Esophagus muscularis mucosa (tissue), 4 donors: ENCODE measurements at regions not wholly inside any gene's neighbourhood (a gene's known extent, or its start where the extent isn't known, plus 50 kb on each side); places are given as distances from the start of the nearest gene placed in this dataset.

Source experiments
- DNase-seq: peaks from one replicate; pipeline ENCODE4 v3.0.0-alpha.2; 2017; ENCODE audit errors: extremely low spot score
- H3K27ac ChIP-seq, 4 donors: fragments of 200-600 bp; sonication (generic); replicated peaks in 1 of 4; 1 replicate in 3 of 4; 2 replicates in 1 of 4; pipeline ENCODE4 v1.5.1; 2016 to 2019; ENCODE audit warnings: mild to moderate bottlenecking in 1 of 4
- H3K27me3 ChIP-seq, 4 donors: fragments of 200-600 bp; sonication (generic); one replicate each; pipeline versions ENCODE4 v1.5.1 to v1.6.0; 2016 to 2019
- H3K36me3 ChIP-seq, 4 donors: fragments of 200-600 bp; sonication (generic); one replicate each; pipeline ENCODE4 v1.5.1; 2016 to 2019
- H3K4me1 ChIP-seq, 4 donors: fragments of 200-600 bp; sonication (generic); one replicate each; pipeline ENCODE4 v1.5.1; 2016 to 2019
- H3K4me3 ChIP-seq, 4 donors: fragments of 200-600 bp; sonication (generic); 1 replicate in 2 of 4; 2 replicates in 2 of 4; pipeline ENCODE4 v1.5.1; 2016 to 2019; ENCODE audit warnings: mild to moderate bottlenecking in 4 of 4, moderate library complexity in 1 of 4
- H3K9me3 ChIP-seq, 4 donors: fragments of 200-600 bp; sonication (generic); 1 replicate in 3 of 4; 2 replicates in 1 of 4; pipeline ENCODE4 v1.5.1; 2016 to 2019
- EP300 ChIP-seq: sonication (generic); formaldehyde crosslinking; IDR thresholded peaks from one replicate; pipeline ENCODE4 v1.6.1; 2017; ENCODE audit warnings: antibody characterized with exemption
- POLR2A ChIP-seq: fragments of 450-650 bp; IDR thresholded peaks from one replicate; pipeline ENCODE4 v1.6.1; 2017; ENCODE audit warnings: antibody characterized with exemption, moderate library complexity, mild to moderate bottlenecking, low read depth
- POLR2AphosphoS5 ChIP-seq, 2 donors: sonication (generic); formaldehyde crosslinking; IDR thresholded peaks; one replicate each; pipeline ENCODE4 v1.6.1; 2017; ENCODE audit warnings: antibody characterized with exemption in 2 of 2
- WGBS: methylation state at CpG from one replicate; pipeline ENCODE4 v1.1.5; 2018; 5-methylcytosine and 5-hydroxymethylcytosine counted together
- intact Hi-C: fragments of 100-400 bp; cut with DNase I; formaldehyde crosslinking; loops from one replicate; pipeline ENCODE4 v1.15.1; 2023
- TF ChIP-seq, protein P1 (sequence below), 3 experiments: fragments of 200-600 bp in 2 of 3; fragments of 450-650 bp in 1 of 3; sonication (generic) in 2 of 3; IDR thresholded peaks; one replicate each; pipeline ENCODE4 v1.5.1; 2017 to 2019; ENCODE audit warnings: antibody characterized with exemption in 3 of 3, mild to moderate bottlenecking in 2 of 3, moderate library complexity in 1 of 3

DNA sequence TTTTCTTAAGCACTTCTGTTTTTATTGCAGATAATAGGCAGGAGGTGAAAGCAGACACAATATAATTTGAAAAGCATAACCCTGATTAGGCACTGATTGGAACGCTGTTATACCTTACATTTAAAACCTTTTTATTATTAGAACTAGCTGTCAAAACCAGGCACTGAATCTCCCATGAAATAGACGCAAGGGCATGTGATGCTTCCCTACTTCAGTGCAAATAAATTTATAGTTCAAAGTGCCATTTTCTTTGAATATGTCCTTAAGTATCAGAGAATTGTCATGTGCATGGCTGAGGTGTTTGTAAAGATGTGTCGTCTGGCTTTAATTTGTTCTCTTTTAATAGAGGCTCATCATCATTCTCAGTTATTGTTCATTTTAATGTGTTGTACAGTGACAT lies 386.0 kb downstream of the NR2F2 start:
- WGBS: 71% methylated on average over 3 of the region's 3 CpGs
- TF ChIP-seq POLR2A (no peak), POLR2AphosphoS5 (IDR thresholded peaks at IDR 0.05) (no peak), EP300 (no peak)
- TF ChIP-seq, protein P1, sequence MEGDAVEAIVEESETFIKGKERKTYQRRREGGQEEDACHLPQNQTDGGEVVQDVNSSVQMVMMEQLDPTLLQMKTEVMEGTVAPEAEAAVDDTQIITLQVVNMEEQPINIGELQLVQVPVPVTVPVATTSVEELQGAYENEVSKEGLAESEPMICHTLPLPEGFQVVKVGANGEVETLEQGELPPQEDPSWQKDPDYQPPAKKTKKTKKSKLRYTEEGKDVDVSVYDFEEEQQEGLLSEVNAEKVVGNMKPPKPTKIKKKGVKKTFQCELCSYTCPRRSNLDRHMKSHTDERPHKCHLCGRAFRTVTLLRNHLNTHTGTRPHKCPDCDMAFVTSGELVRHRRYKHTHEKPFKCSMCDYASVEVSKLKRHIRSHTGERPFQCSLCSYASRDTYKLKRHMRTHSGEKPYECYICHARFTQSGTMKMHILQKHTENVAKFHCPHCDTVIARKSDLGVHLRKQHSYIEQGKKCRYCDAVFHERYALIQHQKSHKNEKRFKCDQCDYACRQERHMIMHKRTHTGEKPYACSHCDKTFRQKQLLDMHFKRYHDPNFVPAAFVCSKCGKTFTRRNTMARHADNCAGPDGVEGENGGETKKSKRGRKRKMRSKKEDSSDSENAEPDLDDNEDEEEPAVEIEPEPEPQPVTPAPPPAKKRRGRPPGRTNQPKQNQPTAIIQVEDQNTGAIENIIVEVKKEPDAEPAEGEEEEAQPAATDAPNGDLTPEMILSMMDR (IDR thresholded peaks at IDR 0.05): no peak
- no peak overlapping the region for H3K4me3 ChIP-seq

DNA sequence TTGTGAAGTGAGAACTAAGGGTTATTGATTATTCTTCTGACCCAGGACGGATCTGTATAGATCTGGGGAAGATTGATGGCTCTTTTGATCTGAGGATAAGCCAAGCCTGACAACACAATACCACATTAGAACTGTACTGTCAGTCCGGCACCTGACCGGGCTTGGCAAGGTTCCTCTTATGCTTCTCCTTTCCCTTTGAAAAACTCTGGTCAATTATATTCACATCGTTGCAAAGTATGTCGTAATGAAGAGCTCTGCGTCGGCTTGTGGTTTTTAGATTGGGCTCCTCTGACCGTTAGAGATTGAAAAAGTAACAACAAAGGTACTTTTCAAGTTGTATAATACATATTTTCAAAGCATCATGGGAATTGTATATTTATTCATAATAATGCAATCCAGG lies 389.8 kb downstream of the NR2F2 start:
- Histone ChIP-seq H3K27me3 (no peaks in the 10 kb centered on the region), H3K4me3 (no peak overlapping the region), H3K9me3 (no peaks in the 10 kb centered on the region), H3K36me3 (no peaks in the 10 kb centered on the region), H3K27ac (no peak overlapping the region), H3K4me1 (no peaks in the 10 kb centered on the region)
- intact Hi-C loops: no loop called here
- 73% methylated on average over 8 of the region's 8 CpGs for WGBS
- no peak for TF ChIP-seq POLR2AphosphoS5 (IDR thresholded peaks at IDR 0.05)
- no peak for TF ChIP-seq POLR2A
- no peak for TF ChIP-seq EP300
- TF ChIP-seq, protein P1 (IDR thresholded peaks at IDR 0.05): no peak
- DNase-seq: no peak

More for the DNA sequence above, 386.0 kb downstream of the NR2F2 start:
- no peaks in the 10 kb centered on the region for H3K36me3 ChIP-seq
- no peak overlapping the region for H3K27ac ChIP-seq
- intact Hi-C loops: no loop called here
- no peaks in the 10 kb centered on the region for H3K4me1 ChIP-seq
- no peak for DNase-seq
- no peaks in the 10 kb centered on the region for H3K27me3 ChIP-seq
- H3K9me3 ChIP-seq: no peaks in the 10 kb centered on the region

- no peaks in the 10 kb centered on the region for H3K9me3 ChIP-seq
- no peaks in the 10 kb centered on the region for H3K36me3 ChIP-seq
- no peaks in the 10 kb centered on the region for H3K27me3 ChIP-seq
- no peaks in the 10 kb centered on the region for H3K4me1 ChIP-seq
- intact Hi-C loops: no loop called here
- H3K4me3 ChIP-seq: no peak overlapping the region
- DNase-seq: no peak
- TF ChIP-seq EP300: no peak
- TF ChIP-seq, protein P1 (IDR thresholded peaks at IDR 0.05): no peak
- no peak for TF ChIP-seq POLR2AphosphoS5 (IDR thresholded peaks at IDR 0.05)
- no peak for TF ChIP-seq POLR2A
- H3K27ac ChIP-seq: no peak overlapping the region
- WGBS: 73% methylated on average over 2 of the region's 2 CpGs
These were observed 390.2 kb downstream of the NR2F2 start for GRCh38 chr15:96720656-96721055.

DNA sequence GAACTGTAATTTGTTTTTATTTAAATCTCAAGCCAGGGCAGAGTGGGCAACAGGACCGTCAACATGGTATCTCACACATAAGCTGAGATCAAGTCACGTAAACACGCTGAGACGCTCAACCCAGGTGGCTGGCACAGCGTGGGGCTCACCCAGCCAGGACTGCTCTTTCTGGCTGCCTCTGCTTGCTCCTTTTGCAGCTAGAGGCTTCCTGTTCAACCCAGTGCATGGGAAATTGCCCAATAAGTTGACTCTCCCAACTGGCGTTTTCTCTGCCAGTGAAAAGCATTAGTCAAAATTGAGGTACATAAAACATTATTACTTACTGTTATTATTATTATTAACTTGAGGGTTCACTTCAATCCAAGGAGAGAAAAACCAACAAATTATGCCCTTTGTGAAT lies 398.1 kb downstream of the NR2F2 start:
- no peak overlapping the region for H3K27ac ChIP-seq
- H3K4me3 ChIP-seq: no peak overlapping the region
- TF ChIP-seq POLR2A: no peak
- TF ChIP-seq EP300: no peak
- TF ChIP-seq, protein P1 (IDR thresholded peaks at IDR 0.05): no peak
- no peak for TF ChIP-seq POLR2AphosphoS5 (IDR thresholded peaks at IDR 0.05)
- no peaks in the 10 kb centered on the region for H3K4me1 ChIP-seq
- no peaks in the 10 kb centered on the region for H3K9me3 ChIP-seq
- peaks cover 0 to 3% (median 0%) of the 10 kb centered on the region in 4 donors for H3K27me3 ChIP-seq
- no peak for DNase-seq
- intact Hi-C loops: no loop called here
- 53% methylated on average over 6 of the region's 6 CpGs for WGBS
- no peaks in the 10 kb centered on the region for H3K36me3 ChIP-seq

GRCh38 chr15:96732704-96733103 lies 402.2 kb downstream of the NR2F2 start:
- H3K27me3 ChIP-seq: peaks cover 0 to 3% (median 0%) of the 10 kb centered on the region in 4 donors
- TF ChIP-seq POLR2A (no peak), POLR2AphosphoS5 (IDR thresholded peaks at IDR 0.05) (no peak), EP300 (no peak)
- TF ChIP-seq, protein P1 (IDR thresholded peaks at IDR 0.05): no peak
- 72% methylated on average over 5 of the region's 5 CpGs for WGBS

More at GRCh38 chr15:96732704-96733103, 402.2 kb downstream of the NR2F2 start:
- DNase-seq: no peak
- intact Hi-C loops: no loop called here
- Histone ChIP-seq H3K4me3 (no peak overlapping the region), H3K4me1 (no peaks in the 10 kb centered on the region), H3K9me3 (no peaks in the 10 kb centered on the region), H3K27ac (no peak overlapping the region), H3K36me3 (no peaks in the 10 kb centered on the region)
